ENCODE measurements at regions not wholly inside any gene's neighbourhood (a gene's known extent, or its start where the extent isn't known, plus 50 kb on each side); places are given as distances from the start of the nearest gene placed in this dataset.

GRCh38 chr12:87812681-87813080 lies 216.5 kb downstream of the C12orf50 start:
- Histone ChIP-seq H3K9ac (ENCODE audit: low read length) (no peak overlapping the region), H3K36me3 (replicated peaks in 1 of 2; ENCODE audit: control extremely low read depth in 1 of 2, control insufficient read depth in 1 of 2, extremely low read depth in 1 of 2, insufficient read depth in 2 of 2, low read length in 1 of 2) (no peaks in the 10 kb centered on the region), H3K9me3 (ENCODE audit: control extremely low read depth in 1 of 3, control insufficient read depth in 2 of 3, insufficient read depth in 1 of 3, low read length in 2 of 3) (no peaks in the 10 kb centered on the region), H3K4me3 (ENCODE audit: control extremely low read depth in 1 of 5, extremely low read depth in 1 of 5, insufficient read depth in 1 of 5, low read depth in 2 of 5, low read length in 4 of 5) (no peak overlapping the region), H3K79me2 (ENCODE audit: control insufficient read depth, insufficient read depth, low read length) (no peaks in the 10 kb centered on the region), H3K4me1 (ENCODE audit: control insufficient read depth in 2 of 2, insufficient read depth in 2 of 2, low read length in 2 of 2) (no peaks in the 10 kb centered on the region), H2AFZ (ENCODE audit: insufficient read depth, low read depth, low read length, poor library complexity, severe bottlenecking) (no peak overlapping the region), H4K20me1 (ENCODE audit: control insufficient read depth, insufficient read depth, low read length, poor library complexity, severe bottlenecking) (no peaks in the 10 kb centered on the region), H3K27me3 (replicated peaks in 1 of 4; ENCODE audit: control extremely low read depth in 1 of 4, control insufficient read depth in 3 of 4, insufficient read depth in 4 of 4, low read length in 3 of 4) (no peaks in the 10 kb centered on the region), H3K27ac (ENCODE audit: low read length in 2 of 2) (no peak overlapping the region), H3K4me2 (replicated peaks; ENCODE audit: low read depth, low read length, poor library complexity, severe bottlenecking) (no peak overlapping the region)
- TF ChIP-seq CTCF (IDR thresholded peaks at IDR 0.05) (no peak), EZH2 (IDR thresholded peaks at IDR 0.05; ENCODE audit: borderline replicate concordance, insufficient read depth, low read depth, low read length, poor library complexity, severe bottlenecking) (no peak)
- DNase-seq, result no peak
- Mint-ChIP-seq H3K9me3 (ENCODE audit: insufficient read depth) (peaks cover 2% of the 10 kb centered on the region), H3K4me1 (no peaks in the 10 kb centered on the region), H3K27ac (no peak overlapping the region), H3K4me3 (no peak overlapping the region), H3K27me3 (no peaks in the 10 kb centered on the region)
- no CpG with 5 or more reads among the region's 2 CpGs for WGBS (ENCODE audit: insufficient coverage)
- intact Hi-C loops (cut with micrococcal nuclease), result no loop called here
- ATAC-seq (ENCODE audit: low read depth), result no peak
- ChIA-PET POLR2A (no interaction called here), CTCF (no interaction called here)

GRCh38 chr12:87812030-87812429 lies 217.2 kb downstream of the C12orf50 start:
- ChIA-PET POLR2A (no interaction called here), CTCF (no interaction called here)
- Histone ChIP-seq H3K9ac (ENCODE audit: low read length) (no peak overlapping the region), H3K4me2 (replicated peaks; ENCODE audit: low read depth, low read length, poor library complexity, severe bottlenecking) (no peak overlapping the region), H3K9me3 (ENCODE audit: control extremely low read depth in 1 of 3, control insufficient read depth in 2 of 3, insufficient read depth in 1 of 3, low read length in 2 of 3) (no peaks in the 10 kb centered on the region), H3K27ac (ENCODE audit: low read length in 2 of 2) (no peak overlapping the region), H3K27me3 (replicated peaks in 1 of 4; ENCODE audit: control extremely low read depth in 1 of 4, control insufficient read depth in 3 of 4, insufficient read depth in 4 of 4, low read length in 3 of 4) (no peaks in the 10 kb centered on the region), H3K79me2 (ENCODE audit: control insufficient read depth, insufficient read depth, low read length) (no peaks in the 10 kb centered on the region), H3K36me3 (replicated peaks in 1 of 2; ENCODE audit: control extremely low read depth in 1 of 2, control insufficient read depth in 1 of 2, extremely low read depth in 1 of 2, insufficient read depth in 2 of 2, low read length in 1 of 2) (no peaks in the 10 kb centered on the region), H4K20me1 (ENCODE audit: control insufficient read depth, insufficient read depth, low read length, poor library complexity, severe bottlenecking) (no peaks in the 10 kb centered on the region), H3K4me1 (ENCODE audit: control insufficient read depth in 2 of 2, insufficient read depth in 2 of 2, low read length in 2 of 2) (no peaks in the 10 kb centered on the region), H3K4me3 (ENCODE audit: control extremely low read depth in 1 of 5, extremely low read depth in 1 of 5, insufficient read depth in 1 of 5, low read depth in 2 of 5, low read length in 4 of 5) (no peak overlapping the region), H2AFZ (ENCODE audit: insufficient read depth, low read depth, low read length, poor library complexity, severe bottlenecking) (no peak overlapping the region)
- TF ChIP-seq EZH2 (IDR thresholded peaks at IDR 0.05; ENCODE audit: borderline replicate concordance, insufficient read depth, low read depth, low read length, poor library complexity, severe bottlenecking) (no peak), CTCF (IDR thresholded peaks at IDR 0.05) (no peak)
- ATAC-seq (ENCODE audit: low read depth), result no peak
- H3K4me3 Mint-ChIP-seq, result no peak overlapping the region
- intact Hi-C loops (cut with micrococcal nuclease), result no loop called here
- no peak for DNase-seq
- H3K27ac Mint-ChIP-seq, result no peak overlapping the region
- no peaks in the 10 kb centered on the region for H3K4me1 Mint-ChIP-seq
- WGBS (ENCODE audit: insufficient coverage), result no CpG with 5 or more reads among the region's 1 CpG
- H3K27me3 Mint-ChIP-seq, result no peaks in the 10 kb centered on the region
- peaks cover 2% of the 10 kb centered on the region for H3K9me3 Mint-ChIP-seq (ENCODE audit: insufficient read depth)

Data from B cell (primary cell).